Lower lobe of right lung (tissue), 2 donors: ENCODE measurements at regions not wholly inside any gene's neighbourhood (a gene's known extent, or its start where the extent isn't known, plus 50 kb on each side); places are given as distances from the start of the nearest gene placed in this dataset.
A peak's percentile ranks its signal among the peaks of the same experiment; 100 is the strongest.

Experiments used
- ATAC-seq, 2 donors: fragments of 200-7000 bp; cut with Tn5 transposase; one replicate each; pipeline ENCODE4 v1.9.1; 2020 to 2022; ENCODE audit warnings: mild to moderate bottlenecking in 2 of 2, moderate library complexity in 2 of 2
- DNase-seq: peaks from one replicate; pipeline ENCODE4 v3.0.0-alpha.2; 2020
- H3K27ac ChIP-seq: fragments of 200-600 bp; one replicate; pipeline ENCODE4 v1.8.0; 2022
- H3K27me3 ChIP-seq: fragments of 200-600 bp; one replicate; pipeline ENCODE4 v1.8.0; 2022; ENCODE audit warnings: low read depth
- H3K36me3 ChIP-seq: fragments of 200-600 bp; one replicate; pipeline ENCODE4 v1.8.0; 2022; ENCODE audit warnings: mild to moderate bottlenecking
- H3K4me1 ChIP-seq: fragments of 200-600 bp; one replicate; pipeline ENCODE4 v1.8.0; 2022
- H3K4me3 ChIP-seq: fragments of 200-600 bp; one replicate; pipeline ENCODE4 v1.8.0; 2022; ENCODE audit warnings: mild to moderate bottlenecking
- H3K9me3 ChIP-seq: fragments of 200-600 bp; one replicate; pipeline ENCODE4 v1.8.0; 2022
- CTCF ChIP-seq: fragments of 200-600 bp; IDR thresholded peaks from one replicate; pipeline ENCODE4 v1.8.0; 2022; ENCODE audit warnings: antibody characterized with exemption, mild to moderate bottlenecking
- intact Hi-C: fragments of 100-400 bp; cut with DNase I; formaldehyde crosslinking; loops from one replicate; pipeline ENCODE4 v1.11.0; 2022
- donor health status: DM: no; HTN: yes; CAD: no; lungs with severe emphysema.

DNA sequence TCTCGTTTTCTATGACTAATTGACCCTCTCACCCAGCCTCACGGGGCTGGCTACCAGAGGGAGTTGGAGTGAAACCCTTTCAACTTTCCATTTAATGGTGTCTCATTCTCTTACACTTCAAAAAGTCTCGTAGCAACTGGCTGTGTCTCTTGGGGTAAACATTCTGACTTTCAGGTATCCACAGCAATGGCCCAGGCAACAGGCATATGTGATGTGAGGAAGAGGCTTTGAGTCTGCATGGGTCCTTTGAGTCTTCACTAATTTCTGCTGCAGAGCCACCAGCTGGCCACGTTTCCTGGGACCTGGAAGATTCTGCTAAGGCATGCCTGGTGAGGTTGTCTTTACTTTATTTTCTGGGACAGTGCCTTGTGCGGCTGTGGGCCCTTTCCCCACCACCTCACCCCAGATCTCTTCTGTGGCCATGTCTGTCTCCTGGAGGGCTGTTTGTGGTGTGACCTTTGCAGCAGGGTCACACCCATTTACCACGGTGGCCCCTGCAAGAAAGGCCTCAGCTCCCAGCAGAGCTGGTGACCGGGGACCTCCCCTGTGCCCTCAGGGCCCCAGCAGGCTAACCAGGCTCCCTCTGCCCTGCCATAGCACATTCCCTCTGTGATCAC lies 112.5 kb upstream of the FRG1 start:
- ATAC-seq (no peak), DNase-seq (no peak)

DNA sequence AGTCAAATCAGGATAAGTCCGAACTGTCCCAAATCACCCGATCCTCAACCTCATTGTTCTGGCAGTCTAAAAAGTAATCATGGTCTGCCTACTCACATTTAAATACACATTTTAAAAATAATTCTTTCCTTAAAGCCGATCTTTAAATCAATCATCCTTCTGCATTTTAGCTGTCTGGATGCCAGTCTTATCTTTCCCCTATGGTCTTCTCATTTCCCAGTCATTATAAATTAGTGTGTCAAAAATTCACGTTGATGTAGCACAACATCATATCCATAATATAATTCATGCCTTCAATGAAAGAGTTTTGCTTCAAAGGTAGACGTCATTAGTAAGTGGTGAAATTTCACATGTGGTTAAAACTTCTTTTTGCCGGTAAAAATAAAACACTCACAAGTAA lies 108.1 kb upstream of the FRG1 start:
- no peak for TF ChIP-seq CTCF
- Histone ChIP-seq H3K27ac (no peak overlapping the region), H3K27me3 (no peaks in the 10 kb centered on the region), H3K36me3 (no peaks in the 10 kb centered on the region), H3K4me1 (no peaks in the 10 kb centered on the region), H3K9me3 (no peaks in the 10 kb centered on the region), H3K4me3 (no peak overlapping the region)
- ATAC-seq, result no peak
- DNase-seq, result no peak
- intact Hi-C loops, result no loop called here

More for the DNA sequence above, 112.5 kb upstream of the FRG1 start:
- no peak overlapping the region for H3K27ac ChIP-seq
- intact Hi-C loops, result no loop called here
- no peaks in the 10 kb centered on the region for H3K9me3 ChIP-seq
- no peaks in the 10 kb centered on the region for H3K27me3 ChIP-seq
- no peaks in the 10 kb centered on the region for H3K4me1 ChIP-seq
- no peak overlapping the region for H3K4me3 ChIP-seq
- no peaks in the 10 kb centered on the region for H3K36me3 ChIP-seq
- no peak for TF ChIP-seq CTCF

- DNase-seq (no peak), ATAC-seq (no peak)
- Histone ChIP-seq H3K9me3 (no peaks in the 10 kb centered on the region), H3K4me3 (no peak overlapping the region), H3K36me3 (no peaks in the 10 kb centered on the region), H3K4me1 (no peaks in the 10 kb centered on the region), H3K27ac (no peak overlapping the region), H3K27me3 (no peaks in the 10 kb centered on the region)
- TF ChIP-seq CTCF, result no peak
- intact Hi-C loops, result no loop called here
Measured at GRCh38 chr4:189834616-189835015, 106.1 kb upstream of the FRG1 start.

DNA sequence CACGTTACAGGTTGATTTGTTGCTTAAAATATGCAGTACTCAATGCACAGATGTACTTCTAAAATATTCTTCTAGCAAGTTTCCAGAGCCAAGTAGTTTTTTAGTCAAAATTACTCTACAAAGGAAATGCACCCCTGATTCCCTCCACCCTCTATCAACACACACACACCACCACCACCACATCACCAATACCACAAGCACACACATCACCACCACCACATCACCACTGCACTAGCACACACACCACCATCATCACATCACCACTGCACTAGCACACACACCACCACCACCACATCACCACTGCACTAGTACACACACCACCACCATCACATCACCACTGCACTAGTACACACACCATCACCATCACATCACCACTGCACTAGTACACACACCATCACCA lies 105.2 kb upstream of the FRG1 start:
- intact Hi-C loops, result no loop called here
- no peaks in the 10 kb centered on the region for H3K36me3 ChIP-seq
- H3K27ac ChIP-seq, result no peak overlapping the region
- ATAC-seq (peak in 1 of 2 donors; percentile 41), DNase-seq (no peak)
- H3K27me3 ChIP-seq, result no peaks in the 10 kb centered on the region
- H3K4me3 ChIP-seq, result no peak overlapping the region
- no peak for TF ChIP-seq CTCF
- no peaks in the 10 kb centered on the region for H3K9me3 ChIP-seq
- H3K4me1 ChIP-seq, result no peaks in the 10 kb centered on the region

DNA sequence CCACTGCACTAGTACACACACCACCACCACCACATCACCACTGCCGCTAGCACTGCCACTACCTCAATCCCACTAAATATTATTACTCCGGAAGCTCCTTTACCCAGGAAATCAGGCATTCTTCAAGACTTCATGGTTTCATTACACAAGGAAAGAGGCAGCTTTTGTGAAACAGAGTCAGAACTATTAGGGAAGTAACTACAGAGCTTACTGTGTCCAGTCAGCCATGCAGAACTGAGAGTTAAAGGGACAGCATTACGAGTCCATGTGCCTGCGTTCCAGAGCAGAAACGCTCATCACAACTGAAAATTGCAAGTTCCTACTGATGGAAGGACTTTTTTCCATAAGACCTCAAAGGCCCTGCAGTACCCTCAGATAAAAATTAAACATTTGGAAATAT lies 103.2 kb upstream of the FRG1 start:
- Histone ChIP-seq H3K27ac (no peak overlapping the region), H3K4me3 (no peak overlapping the region), H3K36me3 (no peaks in the 10 kb centered on the region), H3K4me1 (no peaks in the 10 kb centered on the region), H3K27me3 (no peaks in the 10 kb centered on the region), H3K9me3 (no peaks in the 10 kb centered on the region)
- DNase-seq, result no peak
- intact Hi-C loops, result no loop called here
- no peak for TF ChIP-seq CTCF
- ATAC-seq, result no peak
